ENCODE measurements at regions not wholly inside any gene's neighbourhood (a gene's known extent, or its start where the extent isn't known, plus 50 kb on each side); places are given as distances from the start of the nearest gene placed in this dataset.

DNA sequence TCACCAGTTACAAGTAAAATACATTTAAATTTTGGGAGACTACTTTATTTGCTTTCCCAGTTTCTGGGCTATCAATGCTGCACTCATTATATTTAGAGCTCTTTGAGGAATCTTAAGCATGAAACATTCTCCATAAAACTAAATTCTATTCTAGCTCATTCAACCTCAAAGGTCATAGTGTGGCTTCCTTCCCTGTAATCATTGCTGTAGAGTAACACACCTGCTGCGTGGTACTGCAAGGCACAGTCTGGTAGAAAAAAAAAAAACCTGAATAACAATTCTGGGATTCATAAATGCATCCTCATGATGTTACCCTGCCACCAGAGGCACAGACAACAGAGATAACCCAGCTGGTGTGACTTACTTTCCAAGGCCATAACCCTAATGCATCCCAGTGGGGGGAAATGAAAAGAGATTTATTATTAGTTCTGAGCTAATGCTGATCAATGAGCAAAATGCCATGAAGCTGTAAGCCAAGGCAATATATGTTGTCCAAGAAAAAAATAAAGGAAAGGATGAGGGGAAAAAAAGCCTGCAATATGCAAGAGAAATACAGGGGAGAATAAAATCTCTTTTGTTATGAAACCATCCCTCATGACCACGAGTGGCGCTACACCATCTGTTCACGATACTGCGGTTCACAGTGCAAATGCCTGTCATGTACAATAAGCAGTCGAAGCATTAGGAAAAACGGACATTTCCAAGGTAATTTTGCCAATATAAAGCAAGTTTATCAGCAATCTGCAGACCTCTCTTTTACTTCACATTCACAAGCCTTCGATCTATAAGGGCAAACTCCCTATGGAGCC, 1481.6 kb upstream of the PIK3C3 start:
- no peak for DNase-seq

- DNase-seq, result no peak
Measured at GRCh38 chr18:40470723-40471122, 1484.3 kb upstream of the PIK3C3 start.

DNA sequence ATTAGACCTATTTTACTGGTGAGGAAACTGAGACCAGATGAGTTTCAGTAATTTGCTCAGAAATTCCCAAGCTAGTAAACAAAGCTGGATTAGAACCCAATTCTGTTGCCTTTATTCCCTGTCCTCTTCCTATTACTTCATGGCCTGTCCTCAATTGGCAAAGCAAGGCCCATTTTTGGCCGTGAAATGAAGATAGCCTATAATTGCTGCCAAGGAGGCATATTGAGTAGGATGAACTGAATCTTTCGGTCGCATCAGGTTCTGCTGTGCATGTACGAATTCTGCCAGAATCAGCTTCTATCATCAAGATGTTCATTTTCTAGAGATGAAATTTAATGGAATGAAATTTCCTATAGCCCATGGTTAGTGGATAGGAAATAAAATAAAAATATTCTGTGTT, 1485.2 kb upstream of the PIK3C3 start:
- no peak for DNase-seq

DNA sequence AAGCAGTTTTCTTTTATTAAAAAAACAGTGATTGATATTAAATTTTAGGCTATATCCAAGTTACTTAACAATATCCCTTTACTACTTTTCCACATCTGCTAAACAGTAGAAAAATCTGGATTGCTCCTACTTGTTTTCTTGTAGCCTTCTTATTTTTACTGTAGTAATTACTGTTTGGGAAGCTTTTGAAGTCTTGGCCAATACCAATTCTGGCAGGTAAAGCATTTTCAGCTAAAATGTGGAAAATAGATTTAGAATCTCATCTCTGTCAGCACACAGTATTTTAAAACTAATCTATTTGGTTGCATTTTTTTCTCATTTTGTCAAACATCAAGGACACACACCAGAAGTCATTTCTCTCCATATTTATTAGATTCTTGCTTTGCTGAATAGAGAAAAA, 1485.7 kb upstream of the PIK3C3 start:
- DNase-seq, result no peak

DNA sequence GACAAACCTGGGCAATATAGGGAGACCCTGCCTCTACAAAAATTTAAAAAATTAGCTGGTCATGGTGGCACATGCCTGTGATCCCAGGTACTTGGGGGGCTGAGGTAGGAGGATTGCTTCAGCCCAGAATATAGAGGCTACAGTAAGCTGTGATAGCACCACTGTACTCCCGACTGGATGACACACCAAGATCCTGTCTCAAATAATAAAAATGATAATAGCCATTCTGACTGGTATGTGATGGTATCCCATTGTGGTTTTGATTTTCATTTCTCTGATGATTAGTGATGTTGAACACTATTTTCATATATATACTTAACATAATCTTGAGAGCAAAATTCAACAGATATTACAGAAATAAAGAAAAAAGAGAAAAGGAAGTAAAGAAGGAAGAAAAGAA, 1491.0 kb upstream of the PIK3C3 start:
- DNase-seq, result no peak

DNA sequence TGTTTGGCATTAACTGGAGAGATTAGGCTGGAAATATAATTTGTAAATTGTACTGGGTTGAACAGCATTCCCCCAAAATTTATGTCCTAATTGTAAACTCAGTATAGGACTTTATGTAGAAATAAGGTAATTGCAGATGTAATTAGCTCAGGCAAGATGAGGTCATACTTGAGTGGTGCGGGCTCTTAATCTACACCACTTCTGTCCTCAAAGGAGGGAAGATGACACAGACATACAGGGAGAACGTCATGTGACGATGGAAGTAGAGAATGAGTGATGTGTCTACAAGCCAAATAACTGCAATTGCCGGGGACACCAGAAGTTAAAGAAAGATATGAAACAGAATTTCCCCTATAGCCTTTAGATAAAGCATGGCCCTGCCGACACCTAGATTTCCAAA, 1501.1 kb upstream of the PIK3C3 start:
- DNase-seq, result no peak

GRCh38 chr18:40452599-40452998, 1502.4 kb upstream of the PIK3C3 start:
- DNase-seq, result no peak

GRCh38 chr18:40450751-40451150, 1504.3 kb upstream of the PIK3C3 start:
- no peak for DNase-seq

DNA sequence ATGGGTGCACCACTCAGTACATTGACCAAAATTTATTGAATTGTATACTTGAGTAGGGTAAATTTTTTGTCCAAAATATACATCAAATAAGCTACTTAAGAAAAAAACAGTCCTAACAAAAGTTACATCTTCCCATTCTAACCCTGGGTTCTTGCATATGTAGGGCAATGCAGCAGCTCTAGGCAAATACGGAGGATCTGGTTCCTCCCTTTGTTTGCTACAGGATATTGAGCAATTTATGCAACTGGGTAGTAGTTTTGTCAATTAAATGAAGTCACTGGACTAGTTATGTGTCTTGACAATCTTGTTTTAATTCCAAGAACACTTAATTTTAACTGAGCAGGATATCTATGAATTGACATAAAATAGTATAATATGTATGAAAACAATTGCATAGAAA, 1507.2 kb upstream of the PIK3C3 start:
- DNase-seq, result no peak

- no peak for DNase-seq
Measured at GRCh38 chr18:40440088-40440487, 1514.9 kb upstream of the PIK3C3 start.

GRCh38 chr18:40437517-40437916, 1517.5 kb upstream of the PIK3C3 start:
- DNase-seq, result no peak

DNA sequence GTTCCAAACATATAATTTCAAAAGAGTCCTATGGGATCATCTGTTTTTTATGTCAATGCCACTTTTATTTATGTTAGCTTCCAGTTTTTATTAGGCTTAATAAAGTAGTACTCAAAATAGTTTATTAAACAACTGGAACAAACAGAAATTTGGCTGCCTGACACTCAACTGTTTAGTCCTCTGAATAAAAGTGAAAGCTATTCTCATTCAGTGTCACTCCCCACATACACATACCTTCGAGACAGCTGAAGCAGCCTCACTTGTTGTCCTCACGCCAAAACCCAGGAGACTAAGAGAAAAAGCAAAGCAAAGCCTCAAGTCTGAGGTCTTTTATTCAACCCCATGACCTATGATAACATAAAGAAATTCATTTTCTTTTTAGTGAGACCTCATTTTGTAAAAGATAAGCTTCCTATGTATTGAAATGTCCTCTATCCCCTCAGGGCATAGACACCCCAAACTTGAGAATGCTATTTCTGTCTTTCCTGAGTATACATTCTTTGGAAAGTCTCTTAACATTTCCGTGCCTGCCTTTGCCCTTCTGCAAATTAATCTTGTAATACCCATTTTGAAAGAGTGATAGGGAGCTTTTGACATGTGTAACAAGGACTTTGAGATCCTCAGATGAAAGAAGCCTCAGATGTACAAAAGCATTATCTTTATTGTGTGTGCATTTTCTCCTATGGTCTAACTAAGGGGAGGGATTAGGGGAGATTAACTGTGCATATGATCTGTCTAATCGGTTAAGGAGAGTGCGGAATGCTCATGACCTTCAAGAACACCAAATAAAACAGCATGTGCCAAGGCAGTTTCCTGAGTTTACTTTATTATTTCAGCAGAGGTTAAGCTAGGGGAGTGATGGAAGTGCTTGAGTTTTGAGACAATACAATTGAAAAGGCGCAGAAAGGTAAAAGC, 1523.7 kb upstream of the PIK3C3 start:
- DNase-seq, result no peak

- DNase-seq, result no peak
Measured at GRCh38 chr18:40423291-40423690, 1531.7 kb upstream of the PIK3C3 start.

DNA sequence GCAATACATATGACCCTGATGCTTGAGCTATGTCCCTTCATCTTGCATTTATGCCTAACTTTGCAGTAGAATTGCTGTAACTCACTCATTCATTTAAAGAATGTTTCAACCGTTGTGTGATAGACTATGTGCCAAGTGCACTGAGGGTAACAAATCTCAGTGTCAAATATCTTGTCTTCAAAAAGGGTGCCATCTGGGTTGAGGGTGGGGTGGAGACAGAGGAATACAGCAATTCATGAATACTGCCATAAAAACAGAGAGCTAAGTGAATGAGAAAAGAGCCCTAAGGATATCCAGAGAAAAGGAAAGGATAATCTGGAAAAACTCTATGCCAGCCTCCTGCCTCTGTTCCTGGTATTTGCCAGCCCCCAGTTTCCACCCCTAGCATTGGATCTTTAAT, 1534.4 kb upstream of the PIK3C3 start:
- DNase-seq, result no peak

GRCh38 chr18:40417501-40417900, 1537.5 kb upstream of the PIK3C3 start:
- DNase-seq, result no peak

DNA sequence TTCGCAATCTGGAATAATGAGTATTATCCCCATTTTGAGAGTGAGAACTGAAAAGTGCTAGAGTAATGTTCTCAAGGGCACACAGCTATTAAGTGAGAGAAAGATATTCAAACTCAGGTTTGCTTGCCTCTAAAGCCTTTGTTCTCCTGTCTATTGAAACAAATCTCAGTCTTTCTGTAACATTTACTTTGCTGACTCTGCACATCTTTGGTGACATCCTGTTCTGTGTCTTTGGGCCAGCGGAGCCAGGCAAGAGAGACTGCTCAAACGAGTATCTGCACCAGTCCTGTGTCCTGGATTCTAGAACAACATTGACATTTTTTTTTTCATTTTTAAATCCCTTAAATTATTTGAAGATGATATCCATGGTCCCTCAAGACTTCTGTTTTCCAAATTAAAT, 1539.2 kb upstream of the PIK3C3 start:
- DNase-seq, result no peak

- DNase-seq, result no peak
Measured at GRCh38 chr18:40415176-40415791, 1539.8 kb upstream of the PIK3C3 start.

DNA sequence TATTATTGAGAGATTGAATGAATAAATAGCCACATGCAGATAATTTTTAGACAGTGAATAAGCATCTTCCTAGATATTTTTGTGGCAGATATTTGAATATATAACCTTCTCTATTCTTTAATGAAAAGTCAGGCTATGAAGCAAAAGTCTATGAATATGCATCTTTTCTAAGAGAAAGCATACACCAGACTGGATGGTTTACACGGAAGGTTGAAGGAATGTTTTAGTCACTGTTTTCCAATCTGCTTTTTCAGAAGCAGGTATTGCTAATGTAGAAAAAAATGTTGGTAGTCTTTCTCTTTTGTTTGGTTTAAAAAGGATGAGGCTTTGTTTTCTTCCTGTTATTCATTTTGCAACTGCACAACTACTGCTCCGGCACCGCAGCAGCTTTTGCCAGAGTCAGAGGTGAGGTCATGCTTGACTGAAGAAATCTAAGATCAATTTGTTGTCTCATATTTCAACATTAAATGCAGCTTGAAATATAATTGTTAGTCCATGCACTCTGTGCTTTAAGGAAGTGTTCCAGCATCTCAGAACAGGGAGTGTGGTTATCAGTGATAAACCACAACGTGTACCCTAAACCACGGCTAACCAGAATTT, 1540.8 kb upstream of the PIK3C3 start:
- DNase-seq, result no peak

DNA sequence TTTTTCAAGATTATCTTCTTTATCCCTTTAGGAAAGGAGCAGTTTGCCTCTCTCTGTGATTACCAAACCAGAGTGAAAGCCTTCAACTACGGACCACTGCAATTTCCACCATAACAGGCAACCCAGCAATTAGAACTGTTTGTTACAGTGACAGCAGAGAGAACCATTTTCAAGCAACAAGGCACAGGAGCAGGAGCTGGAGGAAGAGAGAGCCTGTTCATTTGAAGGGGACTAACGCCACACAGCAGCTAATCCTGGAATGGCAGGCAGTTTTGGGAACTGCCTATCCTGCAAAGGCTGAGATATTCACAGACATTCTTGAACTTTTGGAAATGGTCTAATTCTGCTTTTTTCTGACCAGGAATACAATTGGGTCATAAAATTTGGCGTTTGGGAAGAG, 1541.9 kb upstream of the PIK3C3 start:
- DNase-seq, result no peak

GRCh38 chr18:40412410-40412809, 1542.6 kb upstream of the PIK3C3 start:
- no peak for DNase-seq

- DNase-seq, result no peak
Measured at GRCh38 chr18:40407909-40408308, 1547.1 kb upstream of the PIK3C3 start.

GRCh38 chr18:40404284-40404683, 1550.8 kb upstream of the PIK3C3 start:
- no peak for DNase-seq

- DNase-seq, result no peak
Measured at GRCh38 chr18:40402052-40402451, 1553.0 kb upstream of the PIK3C3 start.
